ENCODE measurements at regions not wholly inside any gene's neighbourhood (a gene's known extent, or its start where the extent isn't known, plus 50 kb on each side); places are given as distances from the start of the nearest gene placed in this dataset.
"Not testable (repeated sequence)": the region's sequence is repeated elsewhere in the genome, so short reads cannot be mapped to it uniquely, and the experiment has no call there.

- H3K4me1 ChIP-seq (ENCODE audit: insufficient read depth, low read length), result no peaks in the 10 kb centered on the region
- no peaks in the 10 kb centered on the region for H3K9me3 ChIP-seq (ENCODE audit: low read length)
- CTCF ChIA-PET, result no interaction called here
- no peak overlapping the region for H3K4me3 Mint-ChIP-seq
- H3K4me1 Mint-ChIP-seq, result no peaks in the 10 kb centered on the region
- peaks cover 0 to 27% (median 10%) of the 10 kb centered on the region in 5 donors for H3K9me3 Mint-ChIP-seq
- POLR2A ChIA-PET, result no interaction called here
- H3K36me3 ChIP-seq (ENCODE audit: insufficient read depth, low read length), result no peaks in the 10 kb centered on the region
- H3K36me3 Mint-ChIP-seq, result no peaks in the 10 kb centered on the region
- DNase-seq, result no peak
- no peak overlapping the region for H3K27ac ChIP-seq (ENCODE audit: low read depth, low read length)
- no peak overlapping the region for H3K4me3 ChIP-seq (ENCODE audit: low read length)
- no peaks in the 10 kb centered on the region for H3K27me3 Mint-ChIP-seq
- no peaks in the 10 kb centered on the region for H3K27me3 ChIP-seq (ENCODE audit: insufficient read depth, low read length, poor library complexity, severe bottlenecking)
- H3K27ac Mint-ChIP-seq, result no peak overlapping the region
Observed at GRCh38 chr13:56755181-56755935, 385.4 kb upstream of the PRR20A start.

DNA sequence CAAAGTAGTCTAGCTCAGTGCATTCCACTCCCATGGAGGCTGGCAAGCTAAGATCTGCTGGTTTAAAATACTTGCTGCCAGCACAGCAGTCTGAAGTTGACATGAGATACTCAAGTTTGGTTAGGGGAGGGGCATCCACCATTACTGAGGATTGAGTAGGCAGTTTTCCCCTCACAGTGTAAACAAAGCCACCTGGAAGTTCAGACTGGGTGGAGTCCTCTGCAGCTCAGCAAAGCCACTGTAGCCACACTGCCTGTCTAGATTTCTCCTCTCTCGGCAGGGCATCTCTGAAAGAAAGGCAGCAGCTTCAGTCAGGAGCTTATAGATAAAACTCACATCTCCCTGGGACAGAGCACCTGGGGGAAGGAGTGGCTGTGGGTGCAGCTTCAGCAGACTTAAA, 377.4 kb upstream of the PRR20A start:
- H3K4me3 Mint-ChIP-seq; CTCF ChIA-PET; H3K9me3 ChIP-seq (ENCODE audit: low read length); H3K27me3 Mint-ChIP-seq; DNase-seq; H3K36me3 ChIP-seq (ENCODE audit: insufficient read depth, low read length); H3K27me3 ChIP-seq (ENCODE audit: insufficient read depth, low read length, poor library complexity, severe bottlenecking); H3K27ac ChIP-seq (ENCODE audit: low read depth, low read length); H3K36me3 Mint-ChIP-seq; H3K4me3 ChIP-seq (ENCODE audit: low read length); H3K27ac Mint-ChIP-seq; H3K4me1 Mint-ChIP-seq; H3K4me1 ChIP-seq (ENCODE audit: insufficient read depth, low read length); POLR2A ChIA-PET: not testable (repeated sequence)
- peaks cover 17 to 39% (median 23%) of the 10 kb centered on the region in 5 donors for H3K9me3 Mint-ChIP-seq

DNA sequence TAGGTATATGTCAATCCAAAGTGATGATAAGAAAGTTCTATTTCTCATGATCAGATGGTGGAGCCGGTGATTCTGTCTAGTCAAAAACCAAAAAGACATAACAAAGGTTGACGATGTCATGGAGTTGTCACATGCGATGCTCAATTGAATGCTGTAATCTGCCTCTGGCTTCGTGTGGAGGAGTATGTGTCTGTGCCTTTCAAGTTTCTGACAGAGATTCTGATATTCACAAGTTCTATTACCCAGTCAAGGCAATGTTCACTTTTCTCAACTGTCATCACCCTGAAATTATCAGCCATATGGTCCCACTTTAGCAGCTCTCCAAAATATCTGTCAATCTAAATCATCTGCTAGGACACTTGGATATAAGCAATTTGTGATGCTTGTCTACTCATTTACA, 367.6 kb upstream of the PRR20A start:
- Histone ChIP-seq H3K9me3 (ENCODE audit: low read length) (no peaks in the 10 kb centered on the region), H3K4me3 (ENCODE audit: low read length) (no peak overlapping the region), H3K4me1 (ENCODE audit: insufficient read depth, low read length) (no peaks in the 10 kb centered on the region), H3K27me3 (ENCODE audit: insufficient read depth, low read length, poor library complexity, severe bottlenecking) (no peaks in the 10 kb centered on the region), H3K36me3 (ENCODE audit: insufficient read depth, low read length) (no peaks in the 10 kb centered on the region), H3K27ac (ENCODE audit: low read depth, low read length) (no peak overlapping the region)
- peaks cover 0 to 1% (median 0%) of the 10 kb centered on the region in 3 donors for H3K36me3 Mint-ChIP-seq
- H3K4me1 Mint-ChIP-seq, result no peaks in the 10 kb centered on the region
- no peaks in the 10 kb centered on the region for H3K27me3 Mint-ChIP-seq
- no peak for DNase-seq
- no peak overlapping the region for H3K4me3 Mint-ChIP-seq
- ChIA-PET POLR2A (no interaction called here), CTCF (no interaction called here)
- H3K9me3 Mint-ChIP-seq, result peaks cover 5 to 27% (median 11%) of the 10 kb centered on the region in 5 donors
- no peak overlapping the region for H3K27ac Mint-ChIP-seq

DNA sequence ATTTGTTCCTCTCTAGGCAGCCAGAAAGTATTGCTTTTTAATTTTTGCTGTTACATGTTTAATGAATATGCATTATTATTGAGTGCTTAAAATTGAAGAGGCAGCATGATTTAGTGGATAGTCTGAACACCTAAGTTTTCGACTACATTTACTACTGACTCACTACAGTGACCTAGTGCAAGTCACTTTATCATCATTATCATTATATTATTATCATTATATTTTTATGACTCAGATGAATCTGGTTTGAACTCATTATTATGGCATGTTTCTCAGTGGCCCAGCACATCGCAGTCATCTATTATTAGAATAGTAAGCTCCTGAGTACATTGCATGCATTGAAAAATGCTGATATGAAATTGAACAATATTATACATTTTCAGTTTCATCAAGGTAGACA, 351.2 kb upstream of the PRR20A start:
- no peaks in the 10 kb centered on the region for H3K36me3 ChIP-seq (ENCODE audit: insufficient read depth, low read length)
- H3K4me1 Mint-ChIP-seq, result no peaks in the 10 kb centered on the region
- no peaks in the 10 kb centered on the region for H3K27me3 ChIP-seq (ENCODE audit: insufficient read depth, low read length, poor library complexity, severe bottlenecking)
- H3K4me3 Mint-ChIP-seq, result no peak overlapping the region
- ChIA-PET CTCF (no interaction called here), POLR2A (no interaction called here)
- H3K27me3 Mint-ChIP-seq, result no peaks in the 10 kb centered on the region
- H3K4me3 ChIP-seq (ENCODE audit: low read length), result no peak overlapping the region
- no peak for DNase-seq
- H3K9me3 ChIP-seq (ENCODE audit: low read length), result no peaks in the 10 kb centered on the region
- H3K27ac ChIP-seq (ENCODE audit: low read depth, low read length), result no peak overlapping the region
- H3K36me3 Mint-ChIP-seq, result no peaks in the 10 kb centered on the region
- H3K4me1 ChIP-seq (ENCODE audit: insufficient read depth, low read length), result no peaks in the 10 kb centered on the region
- no peak overlapping the region for H3K27ac Mint-ChIP-seq
- H3K9me3 Mint-ChIP-seq, result peaks cover 0 to 30% (median 4%) of the 10 kb centered on the region in 5 donors

GRCh38 chr13:56837161-56837560, 303.6 kb upstream of the PRR20A start:
- Mint-ChIP-seq H3K27me3 (no peaks in the 10 kb centered on the region), H3K4me1 (no peaks in the 10 kb centered on the region)
- CTCF ChIA-PET, result no interaction called here

DNA sequence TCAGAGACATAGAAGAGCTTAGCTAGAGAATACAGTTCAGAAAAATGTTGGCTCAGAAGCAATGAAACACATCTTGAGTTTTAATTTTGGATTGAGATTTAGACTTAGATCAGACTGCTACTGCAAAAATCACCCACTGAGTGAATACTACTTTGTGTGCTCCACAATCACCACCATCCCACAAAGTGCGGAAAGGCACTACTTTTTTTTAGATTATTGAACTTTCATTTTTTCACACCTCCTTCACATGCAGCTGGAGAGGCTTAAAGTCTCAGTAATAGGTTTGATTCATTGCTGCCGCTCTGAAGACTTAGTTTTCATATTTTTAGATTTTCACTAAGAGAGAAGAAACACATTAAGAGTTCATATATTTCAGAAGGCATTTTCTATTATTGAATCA, 289.9 kb upstream of the PRR20A start:
- H3K4me1 Mint-ChIP-seq, result no peaks in the 10 kb centered on the region

More at GRCh38 chr13:56837161-56837560, 303.6 kb upstream of the PRR20A start:
- Histone ChIP-seq H3K4me3 (ENCODE audit: low read length) (no peak overlapping the region), H3K36me3 (ENCODE audit: insufficient read depth, low read length) (no peaks in the 10 kb centered on the region), H3K4me1 (ENCODE audit: insufficient read depth, low read length) (no peaks in the 10 kb centered on the region), H3K9me3 (ENCODE audit: low read length) (no peaks in the 10 kb centered on the region), H3K27ac (ENCODE audit: low read depth, low read length) (no peak overlapping the region), H3K27me3 (ENCODE audit: insufficient read depth, low read length, poor library complexity, severe bottlenecking) (no peaks in the 10 kb centered on the region)
- Mint-ChIP-seq H3K9me3 (peaks cover 1 to 25% (median 13%) of the 10 kb centered on the region in 5 donors), H3K36me3 (no peaks in the 10 kb centered on the region), H3K27ac (no peak overlapping the region), H3K4me3 (no peak overlapping the region)
- POLR2A ChIA-PET, result no interaction called here
- no peak for DNase-seq

GRCh38 chr13:56861476-56861875, 279.2 kb upstream of the PRR20A start:
- no peaks in the 10 kb centered on the region for H3K27me3 Mint-ChIP-seq
- H3K27me3 ChIP-seq (ENCODE audit: insufficient read depth, low read length, poor library complexity, severe bottlenecking), result no peaks in the 10 kb centered on the region
- no peaks in the 10 kb centered on the region for H3K36me3 Mint-ChIP-seq
- no peak overlapping the region for H3K4me3 ChIP-seq (ENCODE audit: low read length)
- no peaks in the 10 kb centered on the region for H3K36me3 ChIP-seq (ENCODE audit: insufficient read depth, low read length)
- no peak for DNase-seq
- no peak overlapping the region for H3K27ac Mint-ChIP-seq
- CTCF ChIA-PET, result no interaction called here
- POLR2A ChIA-PET, result no interaction called here
- no peak overlapping the region for H3K4me3 Mint-ChIP-seq
- H3K27ac ChIP-seq (ENCODE audit: low read depth, low read length), result no peak overlapping the region
- peaks cover 6 to 24% (median 14%) of the 10 kb centered on the region in 5 donors for H3K9me3 Mint-ChIP-seq
- H3K4me1 ChIP-seq (ENCODE audit: insufficient read depth, low read length), result no peaks in the 10 kb centered on the region
- no peaks in the 10 kb centered on the region for H3K4me1 Mint-ChIP-seq
- H3K9me3 ChIP-seq (ENCODE audit: low read length), result no peaks in the 10 kb centered on the region

More for the DNA sequence above, 289.9 kb upstream of the PRR20A start:
- CTCF ChIA-PET, result no interaction called here
- Mint-ChIP-seq H3K27me3 (no peaks in the 10 kb centered on the region), H3K36me3 (no peaks in the 10 kb centered on the region), H3K27ac (no peak overlapping the region), H3K4me3 (no peak overlapping the region), H3K9me3 (peaks cover 6 to 25% (median 12%) of the 10 kb centered on the region in 5 donors)
- no peak overlapping the region for H3K4me3 ChIP-seq (ENCODE audit: low read length)
- DNase-seq, result no peak
- H3K9me3 ChIP-seq (ENCODE audit: low read length), result no peaks in the 10 kb centered on the region
- H3K27me3 ChIP-seq (ENCODE audit: insufficient read depth, low read length, poor library complexity, severe bottlenecking), result no peaks in the 10 kb centered on the region
- no peaks in the 10 kb centered on the region for H3K36me3 ChIP-seq (ENCODE audit: insufficient read depth, low read length)
- no peak overlapping the region for H3K27ac ChIP-seq (ENCODE audit: low read depth, low read length)
- POLR2A ChIA-PET, result no interaction called here
- H3K4me1 ChIP-seq (ENCODE audit: insufficient read depth, low read length), result no peaks in the 10 kb centered on the region

DNA sequence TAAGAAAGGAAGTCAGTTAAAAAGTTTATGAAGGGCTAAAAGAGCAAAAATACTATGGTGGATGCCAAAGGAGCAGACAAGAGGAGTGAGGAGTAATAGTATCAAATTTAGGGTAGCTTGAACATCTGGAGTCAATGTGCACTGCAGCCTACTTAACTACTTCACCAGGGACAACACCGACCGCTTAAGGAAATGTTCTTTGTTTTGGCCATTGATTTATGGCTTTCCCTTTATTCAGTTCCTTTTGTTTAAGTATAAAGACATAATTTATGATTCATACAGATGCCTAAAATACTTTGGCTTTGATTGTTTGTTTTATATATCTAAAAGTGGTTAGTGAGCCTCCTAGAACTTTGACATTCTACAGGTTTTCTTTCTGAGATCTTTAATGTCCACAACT, 276.3 kb upstream of the PRR20A start:
- Mint-ChIP-seq H3K4me3 (no peak overlapping the region), H3K9me3 (peaks cover 0 to 19% (median 11%) of the 10 kb centered on the region in 5 donors), H3K27me3 (no peaks in the 10 kb centered on the region), H3K4me1 (no peaks in the 10 kb centered on the region), H3K27ac (no peak overlapping the region), H3K36me3 (no peaks in the 10 kb centered on the region)
- no peak overlapping the region for H3K27ac ChIP-seq (ENCODE audit: low read depth, low read length)
- no peaks in the 10 kb centered on the region for H3K36me3 ChIP-seq (ENCODE audit: insufficient read depth, low read length)
- H3K4me1 ChIP-seq (ENCODE audit: insufficient read depth, low read length), result no peaks in the 10 kb centered on the region
- H3K27me3 ChIP-seq (ENCODE audit: insufficient read depth, low read length, poor library complexity, severe bottlenecking), result no peaks in the 10 kb centered on the region
- POLR2A ChIA-PET, result no interaction called here
- H3K4me3 ChIP-seq (ENCODE audit: low read length), result no peak overlapping the region
- DNase-seq, result no peak
- H3K9me3 ChIP-seq (ENCODE audit: low read length), result no peaks in the 10 kb centered on the region
- CTCF ChIA-PET, result no interaction called here

Measured in CD8-positive, alpha-beta memory T cell (primary cell).